NOMO-1 treated with DMSO at 0.1 percent for 48 hours (cell line): ENCODE measurements at regions not wholly inside any gene's neighbourhood (a gene's known extent, or its start where the extent isn't known, plus 50 kb on each side); places are given as distances from the start of the nearest gene placed in this dataset.

Experiments used
- DNase-seq: peaks from one replicate; lab custom pipeline; 2025; ENCODE audit not compliant: unreplicated experiment; lab: John Stamatoyannopoulos, UW

DNA sequence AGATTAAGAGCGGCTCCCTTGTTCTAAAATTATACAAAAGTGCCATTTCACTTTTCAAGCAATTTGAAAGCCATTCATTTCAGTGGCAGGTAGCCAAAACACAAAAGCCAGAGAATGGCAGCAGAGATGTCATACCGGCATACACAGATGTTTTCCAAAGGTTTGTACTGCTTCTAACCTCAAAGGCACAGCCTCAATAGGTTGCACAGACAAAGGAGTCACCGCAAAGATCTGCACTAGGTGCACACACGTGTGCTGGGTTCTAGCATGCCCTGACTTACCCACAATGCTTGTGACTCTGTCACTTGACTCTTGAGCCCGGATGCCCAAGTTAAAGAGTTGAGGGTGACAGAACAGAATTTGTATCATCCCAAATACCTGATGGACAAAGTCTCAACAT lies 448.9 kb upstream of the ADGRL2 start:
- DNase-seq = no peak

DNA sequence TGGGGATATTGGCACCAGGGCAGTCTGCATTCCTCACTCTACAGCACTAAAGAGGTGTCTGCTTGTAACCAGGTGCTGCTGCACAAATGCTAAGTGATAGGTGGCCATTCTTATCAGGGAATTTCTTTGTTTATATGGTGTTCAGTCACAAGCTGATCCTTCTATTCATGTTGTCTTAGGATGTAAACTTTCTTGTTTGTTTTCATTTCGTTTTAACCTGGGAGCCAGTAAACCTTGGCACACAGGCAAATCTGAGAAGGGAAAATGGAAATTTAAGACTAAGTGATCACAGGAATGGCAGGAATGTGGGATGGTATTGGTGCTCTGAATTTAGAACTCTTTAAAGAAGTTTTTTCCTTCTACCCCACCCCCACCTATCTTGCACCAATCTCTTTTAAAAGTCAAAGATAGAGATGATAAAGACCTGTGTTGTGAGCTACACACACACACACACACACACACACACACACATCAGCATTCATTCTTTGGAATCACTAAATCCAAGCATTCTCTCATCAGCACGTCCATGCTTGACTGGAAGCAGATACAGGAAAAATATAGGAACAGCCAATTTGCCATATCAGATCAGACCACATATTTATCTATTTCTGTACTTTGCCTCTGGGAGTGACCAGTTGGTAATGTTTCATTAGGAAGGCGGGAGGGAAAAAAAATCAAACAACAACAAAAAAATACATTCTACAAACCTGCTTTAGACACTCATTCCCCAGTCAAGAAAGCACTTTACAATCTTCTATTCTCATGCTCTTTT lies 451.4 kb upstream of the ADGRL2 start:
- no peak for DNase-seq

DNA sequence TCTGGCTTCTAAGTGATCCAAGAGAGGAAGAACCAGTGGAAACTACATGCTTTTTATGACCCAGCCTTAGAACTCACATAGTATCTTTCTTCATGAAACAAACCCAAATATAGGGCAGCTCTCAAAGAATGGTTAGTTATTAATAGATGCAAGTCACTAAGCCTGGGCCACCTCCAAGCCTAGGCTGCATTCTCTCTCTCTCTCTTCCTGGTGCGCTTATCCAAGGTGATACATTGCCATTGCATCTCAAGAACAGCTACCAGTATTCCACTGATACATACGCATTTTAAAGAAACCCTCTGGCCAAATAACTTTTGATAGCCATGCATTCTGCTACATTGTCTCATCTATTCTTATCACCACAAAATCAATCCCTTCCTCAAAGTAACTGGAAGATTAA lies 455.6 kb upstream of the ADGRL2 start:
- DNase-seq = no peak

DNA sequence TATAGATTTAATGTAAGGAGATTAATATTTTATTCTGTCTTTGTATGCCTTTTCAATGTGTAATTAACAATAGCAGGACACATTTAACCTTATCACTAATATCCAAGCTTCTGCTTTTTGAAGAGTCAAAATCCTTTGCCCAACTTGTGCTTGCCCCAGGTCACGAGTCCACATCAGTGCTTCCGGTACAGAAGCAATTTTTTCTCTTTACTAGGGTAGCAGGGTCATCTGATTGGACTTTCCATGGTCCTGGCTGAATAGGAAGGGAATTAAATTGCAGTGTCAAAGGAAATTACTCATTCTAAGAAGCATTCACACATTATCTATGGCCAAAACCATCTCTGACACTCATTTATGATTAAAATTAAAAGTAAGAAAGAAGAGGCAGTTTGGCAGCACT lies 460.5 kb upstream of the ADGRL2 start:
- DNase-seq = no peak

DNA sequence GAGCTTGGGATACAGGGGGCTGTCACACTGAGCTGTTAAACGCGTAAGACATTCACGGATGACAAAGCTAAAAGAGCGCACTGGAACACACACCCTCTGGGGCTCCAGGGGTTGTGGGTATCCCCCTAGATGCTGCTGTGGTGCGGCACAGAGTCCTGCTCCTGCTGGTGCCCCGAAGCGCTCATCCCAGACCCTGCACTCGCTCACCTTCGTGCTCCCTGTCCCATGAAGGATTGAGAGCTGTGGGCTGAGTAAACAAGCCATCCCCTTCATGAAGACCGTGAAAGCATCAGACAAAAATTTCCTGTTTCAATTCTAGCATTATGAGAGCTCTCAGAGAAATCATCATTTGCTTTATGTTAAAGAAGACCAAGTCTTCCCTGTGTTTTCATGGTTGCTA lies 463.5 kb upstream of the ADGRL2 start:
- no peak for DNase-seq

DNA sequence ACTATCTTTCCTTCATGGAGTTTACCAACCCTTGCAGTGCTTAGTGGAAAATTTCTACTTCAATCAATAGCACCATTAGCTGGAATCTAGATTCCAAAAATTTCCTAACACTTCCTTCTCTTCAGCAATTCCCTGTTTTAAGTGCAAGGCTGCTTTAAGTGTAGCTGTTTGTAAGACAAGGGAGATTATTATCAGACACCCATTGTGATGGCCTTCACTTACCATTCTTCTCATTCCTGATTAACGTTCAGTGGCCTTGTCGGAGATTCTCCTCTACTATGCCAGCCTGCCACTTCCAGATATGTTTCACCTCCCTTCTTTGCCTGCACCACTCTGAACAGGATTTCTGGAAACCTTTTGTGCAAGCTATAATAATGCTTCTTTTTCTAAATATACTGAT lies 464.9 kb upstream of the ADGRL2 start:
- DNase-seq = no peak

DNA sequence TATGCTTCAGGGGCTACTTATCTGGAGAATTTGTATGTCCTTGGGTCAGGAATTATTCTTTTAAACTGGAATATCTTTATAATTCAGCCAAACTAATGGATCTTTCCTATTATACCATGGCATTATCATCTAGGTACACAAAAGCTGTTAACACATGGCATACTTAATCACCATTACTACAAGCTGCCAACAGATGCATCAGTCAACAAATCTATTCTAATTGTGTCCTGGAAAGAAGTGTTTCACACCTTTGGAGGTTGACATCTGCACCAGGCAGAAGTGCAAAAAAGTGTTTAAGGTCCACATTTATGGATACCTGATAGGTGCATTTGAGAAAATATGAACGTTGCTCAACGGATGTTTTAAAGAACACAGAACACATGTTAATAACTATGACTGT lies 470.2 kb upstream of the ADGRL2 start:
- DNase-seq = no peak

DNA sequence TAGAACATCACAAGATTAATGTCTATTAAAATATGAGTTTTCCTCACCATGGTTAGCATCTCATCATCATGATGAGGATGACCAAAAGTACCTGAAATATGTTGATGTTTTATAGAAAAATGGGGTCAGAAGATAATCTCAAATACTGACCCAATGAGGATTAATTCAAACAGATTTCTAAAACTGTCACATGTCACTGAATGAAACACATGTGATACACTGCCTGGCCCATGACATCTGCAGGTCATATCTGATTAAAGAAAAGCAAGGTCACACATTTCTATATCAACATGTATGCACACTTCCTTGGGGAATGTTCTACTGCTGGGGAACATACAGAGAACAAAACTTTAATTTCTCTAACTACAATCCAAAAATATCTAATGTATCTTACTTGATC lies 470.6 kb upstream of the ADGRL2 start:
- DNase-seq = no peak

DNA sequence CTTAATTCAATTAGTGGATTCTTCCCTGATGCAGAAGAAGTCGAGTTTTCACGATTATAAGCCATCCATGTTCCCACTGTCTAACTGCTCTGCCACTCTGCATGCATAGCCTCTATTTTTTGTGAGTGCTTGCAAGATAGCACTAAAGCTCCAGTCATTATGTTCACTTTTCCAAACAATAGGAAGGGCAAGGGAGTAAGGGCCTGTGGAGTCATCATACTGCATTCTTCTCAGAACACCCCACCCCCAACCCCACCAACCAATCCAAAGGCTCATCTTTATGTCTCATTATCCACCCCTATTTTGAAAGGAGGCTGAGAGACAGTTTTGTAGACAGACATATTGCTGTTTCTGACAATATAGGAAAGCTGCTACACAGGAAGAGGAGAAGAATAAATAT lies 471.7 kb upstream of the ADGRL2 start:
- no peak for DNase-seq

DNA sequence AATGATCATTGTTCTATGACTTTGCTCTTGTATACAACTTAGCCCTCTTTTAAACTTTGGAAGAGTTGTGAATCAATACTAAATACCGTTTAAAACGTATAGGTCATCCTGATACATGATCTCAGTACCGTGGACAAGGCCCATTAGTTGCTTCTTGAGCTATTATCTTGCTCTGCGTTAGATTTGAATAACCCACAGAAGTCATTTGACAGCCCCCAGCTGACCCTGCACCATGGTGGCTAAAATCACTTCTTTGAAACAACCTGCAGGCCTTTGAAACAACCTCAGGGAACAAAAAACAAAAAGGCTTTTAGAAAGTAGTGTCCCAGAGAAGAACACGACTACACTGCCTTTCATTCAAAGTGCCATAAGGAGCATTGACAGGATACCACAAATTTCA lies 473.0 kb upstream of the ADGRL2 start:
- no peak for DNase-seq

DNA sequence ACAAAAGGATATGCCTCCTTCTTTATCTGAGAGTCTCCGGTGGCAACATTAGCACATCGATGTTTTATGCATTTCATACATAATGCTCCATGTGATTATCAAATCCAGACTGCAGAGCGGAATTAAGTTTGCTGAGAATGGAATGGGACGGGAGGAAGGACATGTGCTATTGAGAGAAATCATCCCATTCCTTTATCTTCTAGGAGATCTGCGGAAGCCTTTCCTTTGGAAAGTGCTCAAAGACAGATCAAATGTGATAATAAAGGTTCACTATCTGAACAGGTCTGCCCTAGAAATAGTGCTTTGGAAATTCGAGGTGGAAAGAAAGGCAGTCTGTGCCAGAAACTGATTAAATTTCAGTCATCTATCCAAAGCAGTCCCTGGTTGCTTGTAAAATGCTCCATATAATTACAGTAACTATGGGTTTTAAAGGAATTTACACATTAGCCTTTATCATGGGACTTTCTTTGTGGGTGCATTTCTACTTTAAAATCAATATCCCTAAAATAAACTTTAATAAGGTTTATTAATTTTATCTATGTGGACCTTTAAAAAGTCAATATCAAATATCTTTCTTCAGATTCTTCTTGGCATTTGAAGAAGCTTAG lies 473.5 kb upstream of the ADGRL2 start:
- no peak for DNase-seq

DNA sequence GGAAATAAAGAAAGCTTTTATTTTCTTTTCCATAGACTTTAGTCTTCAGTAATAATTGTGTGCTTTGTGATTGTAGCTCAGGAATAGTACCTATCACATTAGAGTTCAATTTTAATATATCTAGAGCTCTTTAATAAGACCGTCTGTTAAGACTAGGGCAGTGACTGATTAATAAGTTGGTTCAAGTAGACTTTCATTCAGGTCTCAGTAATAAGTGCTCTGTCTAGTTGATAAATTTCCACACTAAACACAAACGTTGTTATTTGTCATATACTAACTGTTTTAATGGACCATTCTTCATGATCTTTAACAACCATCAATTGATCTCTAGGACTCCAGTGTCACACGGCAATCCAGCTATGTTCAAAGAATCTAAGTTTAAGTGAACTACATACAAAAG lies 474.5 kb upstream of the ADGRL2 start:
- DNase-seq = no peak

DNA sequence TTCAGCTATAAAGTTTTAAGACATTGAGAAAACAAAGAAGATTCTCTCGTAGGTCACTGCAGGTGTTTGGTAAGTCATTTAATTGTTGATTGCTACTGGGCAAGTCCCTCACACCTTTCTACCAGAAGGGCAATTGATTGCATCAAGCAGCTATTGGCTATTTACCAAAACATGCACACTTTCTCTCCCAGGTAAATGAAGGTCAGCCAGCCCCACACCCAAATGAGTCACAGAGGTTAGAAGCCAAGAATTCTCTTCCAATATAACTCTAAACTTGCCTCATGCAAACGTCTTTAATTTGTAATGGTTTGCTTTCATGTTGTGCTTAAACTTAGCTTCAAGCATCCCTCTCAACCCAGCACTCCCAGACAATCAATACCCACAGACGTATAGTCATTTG lies 475.3 kb upstream of the ADGRL2 start:
- DNase-seq = no peak

DNA sequence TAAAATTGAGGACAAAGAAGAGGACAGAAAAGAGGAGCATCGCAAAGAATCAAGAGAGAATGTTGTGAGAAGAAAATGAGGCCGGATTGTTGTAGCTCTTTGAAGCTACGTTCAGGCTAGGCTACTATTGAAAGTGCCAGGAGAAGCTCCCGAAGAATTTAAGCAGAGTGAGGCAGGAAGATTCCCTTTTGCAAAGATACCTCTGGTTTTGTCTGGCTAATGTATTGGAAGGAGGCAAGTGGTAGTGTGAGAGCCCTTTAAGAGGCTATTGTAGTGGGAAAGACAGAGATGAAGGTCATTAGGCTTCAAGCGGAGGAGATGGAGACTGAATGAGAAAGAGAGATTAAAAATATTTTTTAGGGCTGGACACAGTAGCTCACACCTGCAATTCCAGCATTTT lies 476.9 kb upstream of the ADGRL2 start:
- DNase-seq = no peak

DNA sequence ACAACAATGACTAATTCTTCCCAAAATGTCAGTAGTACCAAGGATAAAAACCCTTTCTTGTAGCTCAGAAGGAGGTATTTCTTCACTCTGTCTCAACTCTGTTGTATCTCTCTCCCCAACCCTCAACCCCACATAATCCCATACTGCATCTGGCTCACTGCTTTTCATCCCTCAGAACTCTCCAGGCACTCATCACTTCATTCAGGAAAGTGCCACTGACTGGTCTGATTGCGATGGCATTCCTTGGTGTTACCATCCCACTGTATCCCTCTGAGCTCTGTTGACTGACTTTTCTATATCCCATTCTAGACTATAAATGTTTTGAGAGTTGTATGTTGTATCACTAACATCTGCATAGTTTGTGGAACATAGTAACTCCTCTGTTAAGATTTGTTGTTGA lies 483.5 kb upstream of the ADGRL2 start:
- DNase-seq = no peak

DNA sequence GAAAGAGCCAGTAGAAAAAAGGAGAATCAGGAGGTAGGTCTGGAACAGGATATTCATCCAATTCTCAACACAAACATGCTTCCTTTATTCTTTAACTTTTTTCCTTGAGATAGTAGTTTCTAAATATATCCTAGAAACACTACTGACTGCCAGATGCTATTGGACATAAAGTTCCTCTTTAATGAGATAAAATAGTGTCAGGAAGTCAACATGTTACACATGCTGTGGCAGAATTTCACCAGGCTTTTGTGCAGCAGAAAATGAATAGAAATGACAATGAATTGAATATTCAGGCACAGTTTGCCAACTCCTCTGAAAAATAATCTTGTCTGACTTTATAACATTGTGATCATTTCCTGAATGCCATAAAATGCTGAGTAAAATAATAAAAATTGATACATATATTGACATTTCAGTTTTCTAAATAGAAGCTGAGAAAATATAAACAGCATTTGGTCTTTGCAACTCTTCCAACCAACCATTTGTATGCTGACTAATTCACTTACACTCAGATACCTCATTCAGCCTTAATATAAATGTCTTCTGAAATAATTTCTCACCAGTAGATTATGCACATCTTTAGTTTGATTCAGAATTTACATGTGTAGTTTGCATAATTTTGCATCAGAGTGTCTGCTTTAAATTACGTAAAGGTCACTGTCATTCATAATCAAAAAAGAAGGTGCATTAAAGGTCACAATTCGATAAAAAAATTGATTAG lies 486.1 kb upstream of the ADGRL2 start:
- peak; percentile 77 for DNase-seq

DNA sequence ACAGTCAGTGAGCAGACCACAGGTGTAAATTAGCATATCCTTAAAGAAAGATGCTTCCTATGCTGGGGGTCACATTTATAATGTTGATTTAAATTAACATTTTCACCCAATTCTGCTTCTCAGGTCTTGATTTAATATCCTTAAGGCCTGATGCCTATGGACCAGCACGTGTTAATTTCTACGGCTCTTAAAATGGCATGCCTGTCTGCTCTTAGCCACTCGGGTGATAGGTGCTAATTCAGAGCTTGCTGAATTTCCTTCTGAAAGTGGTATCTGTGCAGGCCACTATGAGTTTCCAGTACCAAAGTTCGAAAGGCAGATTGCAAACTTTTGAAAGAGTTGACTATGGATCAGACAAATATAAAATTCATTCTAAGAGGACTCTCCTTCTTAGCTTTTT lies 487.4 kb upstream of the ADGRL2 start:
- DNase-seq = no peak

DNA sequence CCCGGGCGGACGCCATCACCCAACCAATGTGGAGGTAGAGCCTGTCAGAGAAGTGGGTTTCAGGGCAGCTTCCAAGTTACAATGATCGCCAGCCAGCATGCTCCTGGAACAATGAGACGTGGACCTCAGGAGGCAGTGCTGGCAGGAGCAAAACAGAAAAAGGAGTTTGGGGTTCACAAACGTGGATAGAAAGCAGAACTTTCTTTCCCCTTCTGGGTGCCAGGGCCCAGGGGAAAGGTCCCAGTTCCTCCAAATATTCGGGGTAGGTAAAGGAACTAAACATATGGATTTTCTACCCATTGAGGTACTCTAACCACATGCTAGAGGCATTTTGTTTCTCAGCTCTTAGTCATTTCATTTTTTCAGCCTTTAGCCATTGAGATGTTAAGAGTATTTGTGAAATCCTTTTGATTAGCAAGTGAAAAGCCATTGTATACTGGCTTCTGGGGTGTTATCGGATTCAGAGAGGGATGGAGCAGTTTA lies 488.4 kb upstream of the ADGRL2 start:
- DNase-seq = no peak

DNA sequence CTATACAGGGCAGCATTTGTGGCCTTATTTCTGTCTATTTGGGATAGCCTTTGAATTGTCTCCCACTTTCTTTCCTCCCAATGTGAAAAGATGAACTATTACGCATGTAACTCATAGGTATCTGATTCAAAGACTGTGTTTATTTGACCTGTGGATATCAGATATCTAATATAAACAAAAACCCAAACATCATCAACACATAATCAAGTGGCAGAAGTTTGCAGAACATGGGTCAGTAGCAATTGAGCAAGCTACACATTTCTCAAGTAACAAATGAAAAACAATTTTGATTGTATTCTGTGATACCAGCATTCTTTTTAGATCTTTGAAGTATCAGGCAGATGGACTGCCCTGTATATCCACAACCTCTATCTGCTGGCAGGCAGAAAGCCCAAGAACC lies 490.5 kb upstream of the ADGRL2 start:
- DNase-seq = no peak

DNA sequence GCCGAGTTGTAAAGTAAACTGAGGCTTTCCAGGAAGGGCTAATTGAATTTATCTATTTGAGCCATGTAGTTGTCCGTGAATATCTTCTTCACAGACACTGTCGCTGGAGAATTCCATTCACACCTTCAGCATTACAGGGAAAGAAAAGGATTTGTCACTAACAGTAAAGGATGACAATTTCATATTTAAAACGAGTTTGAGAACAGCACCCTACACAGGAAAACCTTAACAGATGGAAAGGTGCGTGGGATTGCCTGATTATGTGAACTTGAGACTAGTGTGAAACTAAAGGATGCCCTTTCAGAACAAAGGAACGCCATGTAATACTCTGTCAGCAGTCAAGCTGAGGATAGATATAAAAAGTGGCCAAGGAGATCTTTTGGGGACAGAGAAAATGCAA lies 492.5 kb upstream of the ADGRL2 start:
- DNase-seq = peak; percentile 26

DNA sequence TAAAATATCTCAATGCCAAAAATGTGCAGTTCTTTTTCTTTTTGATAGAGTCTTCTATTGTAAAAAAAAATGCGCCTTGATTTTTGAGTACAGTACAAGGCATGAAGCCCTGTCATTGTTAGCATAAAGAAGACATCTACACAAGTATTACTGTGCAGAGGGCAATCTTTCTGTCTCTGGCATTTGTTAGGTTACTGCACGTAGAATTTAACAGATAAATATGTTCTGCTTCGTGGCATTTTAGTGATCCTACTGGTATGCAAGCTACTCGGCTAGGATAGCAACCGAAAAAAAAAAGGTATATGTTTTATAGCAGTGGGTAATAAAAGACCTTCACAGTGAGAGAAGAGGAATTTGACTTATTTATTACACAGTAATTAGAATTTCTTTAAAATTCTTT lies 492.9 kb upstream of the ADGRL2 start:
- DNase-seq = peak; percentile 32

DNA sequence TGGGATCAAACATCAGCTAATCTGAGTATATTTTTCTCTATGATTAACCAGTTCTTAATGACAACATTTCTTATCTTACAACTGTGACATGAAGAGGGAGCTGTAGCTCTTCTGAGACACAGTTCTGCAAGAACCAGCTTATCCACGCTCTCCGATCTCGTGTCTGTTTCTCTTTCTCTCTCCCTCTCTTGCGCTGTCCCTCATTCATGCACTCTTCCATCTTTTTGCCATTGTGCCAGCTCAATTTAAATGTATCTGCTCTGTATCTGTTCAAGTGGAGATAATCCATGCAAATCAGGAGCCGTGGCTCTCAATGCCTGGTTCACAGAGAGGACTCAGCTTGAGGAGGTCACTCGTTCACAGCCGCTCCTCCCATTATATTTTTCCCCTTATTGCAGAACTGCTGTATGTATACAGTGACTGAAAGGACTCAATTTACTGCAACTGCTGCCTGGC lies 494.7 kb upstream of the ADGRL2 start:
- peak; percentile 93 for DNase-seq
